CD4-positive, alpha-beta T cell treated with Interleukin-12 subunit alpha and Interleukin-12 subunit beta, for 1 hour (primary cell): ENCODE measurements at regions not wholly inside any gene's neighbourhood (a gene's known extent, or its start where the extent isn't known, plus 50 kb on each side); places are given as distances from the start of the nearest gene placed in this dataset.

Experiments used
- DNase-seq: peaks from one replicate; pipeline ENCODE4 v3.0.0-alpha.2; 2020

- no peak for DNase-seq
These were observed 405.7 kb upstream of the CITED2 start for GRCh38 chr6:139779988-139780774.

- no peak for DNase-seq
These were observed 404.2 kb upstream of the CITED2 start for GRCh38 chr6:139778688-139779087.

- no peak for DNase-seq
These were observed 403.7 kb upstream of the CITED2 start for GRCh38 chr6:139778106-139778505.

- DNase-seq = no peak
These were observed 402.9 kb upstream of the CITED2 start for GRCh38 chr6:139777202-139777970.

GRCh38 chr6:139776041-139776440 is 401.6 kb upstream of the CITED2 start:
- no peak for DNase-seq

GRCh38 chr6:139768196-139768595 is 393.7 kb upstream of the CITED2 start:
- DNase-seq = no peak

GRCh38 chr6:139766796-139767195 is 392.3 kb upstream of the CITED2 start:
- DNase-seq = no peak

- no peak for DNase-seq
These were observed 391.4 kb upstream of the CITED2 start for GRCh38 chr6:139765825-139766285.

- no peak for DNase-seq
These were observed 390.1 kb upstream of the CITED2 start for GRCh38 chr6:139764498-139764986.

GRCh38 chr6:139763468-139764210 is 389.2 kb upstream of the CITED2 start:
- DNase-seq = no peak

- DNase-seq = no peak
These were observed 388.2 kb upstream of the CITED2 start for GRCh38 chr6:139762587-139763031.

GRCh38 chr6:139760128-139760527 is 385.7 kb upstream of the CITED2 start:
- DNase-seq = no peak

GRCh38 chr6:139759086-139759485 is 384.6 kb upstream of the CITED2 start:
- DNase-seq = no peak

- no peak for DNase-seq
These were observed 383.8 kb upstream of the CITED2 start for GRCh38 chr6:139758209-139758611.

- DNase-seq = no peak
These were observed 383.3 kb upstream of the CITED2 start for GRCh38 chr6:139757784-139758183.

GRCh38 chr6:139756381-139756780 is 381.9 kb upstream of the CITED2 start:
- DNase-seq = no peak

- DNase-seq = no peak
These were observed 380.7 kb upstream of the CITED2 start for GRCh38 chr6:139754898-139755775.

- DNase-seq = no peak
These were observed 378.9 kb upstream of the CITED2 start for GRCh38 chr6:139753198-139753861.

- no peak for DNase-seq
These were observed 377.6 kb upstream of the CITED2 start for GRCh38 chr6:139752086-139752485.

- no peak for DNase-seq
These were observed 376.7 kb upstream of the CITED2 start for GRCh38 chr6:139751179-139751578.

- DNase-seq = no peak
These were observed 374.1 kb upstream of the CITED2 start for GRCh38 chr6:139748353-139749146.
